ENCODE measurements at regions not wholly inside any gene's neighbourhood (a gene's known extent, or its start where the extent isn't known, plus 50 kb on each side); places are given as distances from the start of the nearest gene placed in this dataset.

GRCh38 chr6:141251286-141251685 is 881.4 kb upstream of the GJE1 start:
- TF ChIP-seq MYC (IDR thresholded peaks at IDR 0.05; ENCODE audit: low read depth, low read length) (no peak), CTCF (IDR thresholded peaks at IDR 0.05; ENCODE audit: low read depth, low read length) (no peak)
- H3K4me3 ChIP-seq (ENCODE audit: low read depth, low read length) = no peak overlapping the region
- DNase-seq (ENCODE audit: low read depth) = no peak

GRCh38 chr6:141248021-141248799 is 884.5 kb upstream of the GJE1 start:
- TF ChIP-seq MYC (IDR thresholded peaks at IDR 0.05; ENCODE audit: low read depth, low read length) = no peak
- no peak overlapping the region for H3K4me3 ChIP-seq (ENCODE audit: low read depth, low read length)
- DNase-seq (ENCODE audit: low read depth) = no peak

- no peak for TF ChIP-seq MAX (IDR thresholded peaks at IDR 0.05; ENCODE audit: low read depth, low read length)
- TF ChIP-seq CTCF (IDR thresholded peaks at IDR 0.05; ENCODE audit: low read depth, low read length) = no peak
- no peak for TF ChIP-seq MYC (IDR thresholded peaks at IDR 0.05; ENCODE audit: low read depth, low read length)
- TF ChIP-seq POLR2A (IDR thresholded peaks at IDR 0.05; ENCODE audit: extremely low read depth, insufficient read length) = no peak
- no peak for DNase-seq (ENCODE audit: low read depth)
These were observed 888.4 kb upstream of the GJE1 start for GRCh38 chr6:141244366-141244765.

GRCh38 chr6:141242957-141243356 is 889.8 kb upstream of the GJE1 start:
- DNase-seq (ENCODE audit: low read depth) = no peak
- TF ChIP-seq POLR2A (IDR thresholded peaks at IDR 0.05; ENCODE audit: extremely low read depth, insufficient read length) = no peak
- no peak for TF ChIP-seq MAX (IDR thresholded peaks at IDR 0.05; ENCODE audit: low read depth, low read length)
- no peak for TF ChIP-seq MYC (IDR thresholded peaks at IDR 0.05; ENCODE audit: low read depth, low read length)
- no peak for TF ChIP-seq CTCF (IDR thresholded peaks at IDR 0.05; ENCODE audit: low read depth, low read length)
- no peak overlapping the region for H3K4me3 ChIP-seq (ENCODE audit: low read depth, low read length)

More at GRCh38 chr6:141244366-141244765, 888.4 kb upstream of the GJE1 start:
- no peak overlapping the region for H3K4me3 ChIP-seq (ENCODE audit: low read depth, low read length)

GRCh38 chr6:141229296-141229695 is 903.4 kb upstream of the GJE1 start:
- TF ChIP-seq MYC (IDR thresholded peaks at IDR 0.05; ENCODE audit: low read depth, low read length) (no peak), MAX (IDR thresholded peaks at IDR 0.05; ENCODE audit: low read depth, low read length) (no peak), CTCF (IDR thresholded peaks at IDR 0.05; ENCODE audit: low read depth, low read length) (no peak), POLR2A (IDR thresholded peaks at IDR 0.05; ENCODE audit: extremely low read depth, insufficient read length) (no peak)
- H3K4me3 ChIP-seq (ENCODE audit: low read depth, low read length) = no peak overlapping the region
- no peak for DNase-seq (ENCODE audit: low read depth)

GRCh38 chr6:141218583-141218982 is 914.1 kb upstream of the GJE1 start:
- H3K4me3 ChIP-seq (ENCODE audit: low read depth, low read length) = no peak overlapping the region
- no peak for DNase-seq (ENCODE audit: low read depth)
- no peak for TF ChIP-seq MYC (IDR thresholded peaks at IDR 0.05; ENCODE audit: low read depth, low read length)

GRCh38 chr6:141216726-141217125 is 916.0 kb upstream of the GJE1 start:
- no peak for TF ChIP-seq MAX (IDR thresholded peaks at IDR 0.05; ENCODE audit: low read depth, low read length)
- no peak for TF ChIP-seq POLR2A (IDR thresholded peaks at IDR 0.05; ENCODE audit: extremely low read depth, insufficient read length)
- TF ChIP-seq MYC (IDR thresholded peaks at IDR 0.05; ENCODE audit: low read depth, low read length) = no peak
- no peak for TF ChIP-seq CTCF (IDR thresholded peaks at IDR 0.05; ENCODE audit: low read depth, low read length)
- no peak for DNase-seq (ENCODE audit: low read depth)
- H3K4me3 ChIP-seq (ENCODE audit: low read depth, low read length) = no peak overlapping the region
